Stimulated activated CD4-positive, alpha-beta T cell treated with anti-CD3 and anti-CD28 coated beads, Interleukin-4, amount 100 ng/mL, for 24 hours (primary cell): ENCODE measurements at regions not wholly inside any gene's neighbourhood (a gene's known extent, or its start where the extent isn't known, plus 50 kb on each side); places are given as distances from the start of the nearest gene placed in this dataset.

Experiments used
- DNase-seq: peaks from one replicate; pipeline ENCODE4 v3.0.0-alpha.2; 2020

GRCh38 chr10:4775808-4776207 is 50.2 kb upstream of the AKR1E2 start:
- no peak for DNase-seq

GRCh38 chr10:4772202-4772570 is 53.8 kb upstream of the AKR1E2 start:
- DNase-seq: no peak

- DNase-seq: no peak
Observed at GRCh38 chr10:4771554-4772201, 54.3 kb upstream of the AKR1E2 start.

- DNase-seq: no peak
Observed at GRCh38 chr10:4770801-4771553, 55.0 kb upstream of the AKR1E2 start.

- DNase-seq: no peak
Observed at GRCh38 chr10:4768416-4768815, 57.6 kb upstream of the AKR1E2 start.

- DNase-seq: peak; percentile 25
Observed at GRCh38 chr10:4767033-4767814, 58.8 kb upstream of the AKR1E2 start.

GRCh38 chr10:4766454-4766853 is 59.6 kb upstream of the AKR1E2 start:
- no peak for DNase-seq

- no peak for DNase-seq
Observed at GRCh38 chr10:4765428-4765827, 60.6 kb upstream of the AKR1E2 start.

GRCh38 chr10:4763960-4764428 is 62.0 kb upstream of the AKR1E2 start:
- DNase-seq: peak; percentile 17

- no peak for DNase-seq
Observed at GRCh38 chr10:4763513-4763912, 62.5 kb upstream of the AKR1E2 start.

- no peak for DNase-seq
Observed at GRCh38 chr10:4758256-4758655, 67.8 kb upstream of the AKR1E2 start.

- DNase-seq: no peak
Observed at GRCh38 chr10:4755286-4755989, 70.6 kb upstream of the AKR1E2 start.

GRCh38 chr10:4754143-4754542 is 71.9 kb upstream of the AKR1E2 start:
- DNase-seq: no peak

GRCh38 chr10:4751211-4751610 is 74.8 kb upstream of the AKR1E2 start:
- no peak for DNase-seq

- DNase-seq: no peak
Observed at GRCh38 chr10:4749271-4749574, 76.8 kb upstream of the AKR1E2 start.

- DNase-seq: no peak
Observed at GRCh38 chr10:4748491-4749270, 77.3 kb upstream of the AKR1E2 start.

- no peak for DNase-seq
Observed at GRCh38 chr10:4742217-4742616, 83.8 kb upstream of the AKR1E2 start.

GRCh38 chr10:4740471-4740870 is 85.5 kb upstream of the AKR1E2 start:
- no peak for DNase-seq

GRCh38 chr10:4736608-4737007 is 89.4 kb upstream of the AKR1E2 start:
- no peak for DNase-seq

GRCh38 chr10:4736183-4736582 is 89.8 kb upstream of the AKR1E2 start:
- DNase-seq: no peak

- no peak for DNase-seq
Observed at GRCh38 chr10:4733843-4734224, 92.2 kb upstream of the AKR1E2 start.

- no peak for DNase-seq
Observed at GRCh38 chr10:4733150-4733842, 92.7 kb upstream of the AKR1E2 start.
